ENCODE measurements at regions not wholly inside any gene's neighbourhood (a gene's known extent, or its start where the extent isn't known, plus 50 kb on each side); places are given as distances from the start of the nearest gene placed in this dataset.
"Not testable (repeated sequence)": the region's sequence is repeated elsewhere in the genome, so short reads cannot be mapped to it uniquely, and the experiment has no call there.

DNA sequence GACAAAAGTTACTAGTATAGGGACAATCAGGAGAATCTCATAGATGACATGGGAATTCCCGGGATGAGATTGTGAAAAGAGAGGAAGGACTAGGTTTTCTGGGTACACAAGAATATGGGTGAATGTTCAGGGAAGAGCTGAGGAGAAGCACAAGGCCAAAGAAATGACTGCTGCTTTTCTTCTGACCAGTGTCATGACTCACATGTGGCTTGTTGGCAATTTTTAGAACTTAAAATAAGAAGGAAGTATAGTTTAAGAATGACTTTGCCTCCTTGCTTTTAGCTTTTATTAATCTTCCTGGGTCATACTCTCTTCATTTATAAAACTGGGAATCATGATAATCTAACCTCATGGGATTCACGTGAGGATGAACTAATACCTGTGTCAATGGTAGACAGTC lies 652.4 kb upstream of the MEF2C start:
- H3K9me3 Mint-ChIP-seq (ENCODE audit: unreplicated experiment) = no peaks in the 10 kb centered on the region
- Histone ChIP-seq H3K79me2 (ENCODE audit: insufficient read depth, low read length) (no peaks in the 10 kb centered on the region), H3K4me3 (ENCODE audit: insufficient read depth, low read depth, low read length) (no peak overlapping the region), H2AFZ (ENCODE audit: low read depth, low read length) (no peak overlapping the region), H3K9ac (ENCODE audit: low read length) (no peak overlapping the region), H3K9me3 (ENCODE audit: insufficient read depth, low read depth, low read length) (no peaks in the 10 kb centered on the region), H3K36me3 (ENCODE audit: insufficient read depth, low read length) (no peaks in the 10 kb centered on the region), H3K27ac (ENCODE audit: low read depth, low read length) (no peak overlapping the region), H4K20me1 (ENCODE audit: insufficient read depth, low read length) (no peaks in the 10 kb centered on the region), H3K27me3 (ENCODE audit: insufficient read depth, low read length) (no peaks in the 10 kb centered on the region), H3K4me1 (ENCODE audit: insufficient read depth, low read length) (no peaks in the 10 kb centered on the region), H3K4me2 (ENCODE audit: low read length) (no peak overlapping the region)
- no peaks in the 10 kb centered on the region for H3K36me3 Mint-ChIP-seq (ENCODE audit: low read depth, unreplicated experiment)
- no peak overlapping the region for H3K27ac Mint-ChIP-seq (ENCODE audit: unreplicated experiment)
- FAIRE-seq (no peak), DNase-seq (ENCODE audit: low read depth) (no peak)
- H3K27me3 Mint-ChIP-seq (ENCODE audit: low read depth, unreplicated experiment) = no peaks in the 10 kb centered on the region
- no peak for TF ChIP-seq EZH2 (IDR thresholded peaks at IDR 0.05; ENCODE audit: insufficient read depth, low read length)
- TF ChIP-seq, protein P1, sequence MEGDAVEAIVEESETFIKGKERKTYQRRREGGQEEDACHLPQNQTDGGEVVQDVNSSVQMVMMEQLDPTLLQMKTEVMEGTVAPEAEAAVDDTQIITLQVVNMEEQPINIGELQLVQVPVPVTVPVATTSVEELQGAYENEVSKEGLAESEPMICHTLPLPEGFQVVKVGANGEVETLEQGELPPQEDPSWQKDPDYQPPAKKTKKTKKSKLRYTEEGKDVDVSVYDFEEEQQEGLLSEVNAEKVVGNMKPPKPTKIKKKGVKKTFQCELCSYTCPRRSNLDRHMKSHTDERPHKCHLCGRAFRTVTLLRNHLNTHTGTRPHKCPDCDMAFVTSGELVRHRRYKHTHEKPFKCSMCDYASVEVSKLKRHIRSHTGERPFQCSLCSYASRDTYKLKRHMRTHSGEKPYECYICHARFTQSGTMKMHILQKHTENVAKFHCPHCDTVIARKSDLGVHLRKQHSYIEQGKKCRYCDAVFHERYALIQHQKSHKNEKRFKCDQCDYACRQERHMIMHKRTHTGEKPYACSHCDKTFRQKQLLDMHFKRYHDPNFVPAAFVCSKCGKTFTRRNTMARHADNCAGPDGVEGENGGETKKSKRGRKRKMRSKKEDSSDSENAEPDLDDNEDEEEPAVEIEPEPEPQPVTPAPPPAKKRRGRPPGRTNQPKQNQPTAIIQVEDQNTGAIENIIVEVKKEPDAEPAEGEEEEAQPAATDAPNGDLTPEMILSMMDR (IDR thresholded peaks at IDR 0.05; ENCODE audit: insufficient read depth, low read depth, low read length) = no peak
- no peak overlapping the region for H3K4me3 Mint-ChIP-seq (ENCODE audit: unreplicated experiment)
- H3K4me1 Mint-ChIP-seq (ENCODE audit: low read depth, unreplicated experiment) = peaks cover 9% of the 10 kb centered on the region

DNA sequence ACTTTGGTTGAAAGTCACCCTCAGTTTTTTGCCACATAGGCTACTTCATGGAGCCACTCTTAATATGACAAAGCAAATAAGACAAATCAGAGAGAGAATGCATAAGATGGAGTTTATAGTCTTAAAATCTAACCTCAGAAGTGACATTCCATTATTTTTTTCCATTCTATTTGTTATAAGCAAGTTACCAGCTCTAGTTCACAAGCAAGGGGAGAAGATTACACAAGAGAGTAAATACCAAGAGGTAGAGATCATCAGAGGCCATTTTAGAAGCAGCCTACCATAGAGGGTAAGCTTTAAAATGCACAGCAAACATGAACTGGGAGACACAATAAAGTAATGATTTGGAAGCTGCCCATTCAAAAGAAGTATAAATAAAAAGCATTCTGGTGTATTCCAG lies 651.3 kb upstream of the MEF2C start:
- Histone ChIP-seq H3K4me2 (ENCODE audit: low read length) (no peak overlapping the region), H4K20me1 (ENCODE audit: insufficient read depth, low read length) (no peaks in the 10 kb centered on the region), H3K9me3 (ENCODE audit: insufficient read depth, low read depth, low read length) (no peaks in the 10 kb centered on the region), H3K27me3 (ENCODE audit: insufficient read depth, low read length) (no peaks in the 10 kb centered on the region), H3K36me3 (ENCODE audit: insufficient read depth, low read length) (no peaks in the 10 kb centered on the region), H3K79me2 (ENCODE audit: insufficient read depth, low read length) (no peaks in the 10 kb centered on the region), H3K4me3 (ENCODE audit: insufficient read depth, low read depth, low read length) (no peak overlapping the region), H2AFZ (ENCODE audit: low read depth, low read length) (no peak overlapping the region), H3K4me1 (ENCODE audit: insufficient read depth, low read length) (no peaks in the 10 kb centered on the region), H3K9ac (ENCODE audit: low read length) (no peak overlapping the region), H3K27ac (ENCODE audit: low read depth, low read length) (no peak overlapping the region)
- H3K27ac Mint-ChIP-seq (ENCODE audit: unreplicated experiment) = no peak overlapping the region
- peak; percentile 23 for DNase-seq (ENCODE audit: low read depth)
- H3K27me3 Mint-ChIP-seq (ENCODE audit: low read depth, unreplicated experiment) = no peaks in the 10 kb centered on the region
- TF ChIP-seq EZH2 (IDR thresholded peaks at IDR 0.05; ENCODE audit: insufficient read depth, low read length) = no peak
- TF ChIP-seq, protein P1 (IDR thresholded peaks at IDR 0.05; ENCODE audit: insufficient read depth, low read depth, low read length) = no peak
- H3K4me1 Mint-ChIP-seq (ENCODE audit: low read depth, unreplicated experiment) = peaks cover 9% of the 10 kb centered on the region
- H3K9me3 Mint-ChIP-seq (ENCODE audit: unreplicated experiment) = no peaks in the 10 kb centered on the region
- no peak overlapping the region for H3K4me3 Mint-ChIP-seq (ENCODE audit: unreplicated experiment)
- FAIRE-seq = no peak
- no peaks in the 10 kb centered on the region for H3K36me3 Mint-ChIP-seq (ENCODE audit: low read depth, unreplicated experiment)

DNA sequence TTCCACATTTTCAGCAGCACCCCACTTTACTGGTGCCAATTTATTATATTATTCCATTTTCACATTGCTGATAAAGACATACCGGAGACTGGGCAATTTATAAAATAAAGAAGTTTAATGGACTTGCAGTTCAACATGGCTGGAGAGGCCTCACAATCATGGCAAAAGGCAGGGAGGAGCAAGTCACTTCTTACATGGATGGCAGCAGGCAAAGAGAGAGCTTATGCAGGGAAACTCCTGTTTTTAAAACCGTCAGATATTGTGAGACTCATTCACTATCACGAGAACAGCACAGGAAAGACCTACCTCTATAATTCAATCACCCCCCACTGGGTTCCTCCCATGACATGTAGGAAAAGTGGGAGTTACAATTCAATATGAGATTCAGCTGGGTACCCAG lies 641.8 kb upstream of the MEF2C start:
- no peak overlapping the region for H3K27ac Mint-ChIP-seq (ENCODE audit: unreplicated experiment)
- Histone ChIP-seq H3K79me2 (ENCODE audit: insufficient read depth, low read length) (no peaks in the 10 kb centered on the region), H2AFZ (ENCODE audit: low read depth, low read length) (no peak overlapping the region), H3K4me3 (ENCODE audit: insufficient read depth, low read depth, low read length) (no peak overlapping the region), H3K27me3 (ENCODE audit: insufficient read depth, low read length) (no peaks in the 10 kb centered on the region), H3K36me3 (ENCODE audit: insufficient read depth, low read length) (no peaks in the 10 kb centered on the region), H3K4me1 (ENCODE audit: insufficient read depth, low read length) (no peaks in the 10 kb centered on the region), H3K4me2 (ENCODE audit: low read length) (no peak overlapping the region), H4K20me1 (ENCODE audit: insufficient read depth, low read length) (no peaks in the 10 kb centered on the region), H3K9me3 (ENCODE audit: insufficient read depth, low read depth, low read length) (peaks cover 5% of the 10 kb centered on the region), H3K9ac (ENCODE audit: low read length) (no peak overlapping the region), H3K27ac (ENCODE audit: low read depth, low read length) (no peak overlapping the region)
- DNase-seq (ENCODE audit: low read depth) (no peak), FAIRE-seq (no peak)
- no peaks in the 10 kb centered on the region for H3K36me3 Mint-ChIP-seq (ENCODE audit: low read depth, unreplicated experiment)
- no peaks in the 10 kb centered on the region for H3K27me3 Mint-ChIP-seq (ENCODE audit: low read depth, unreplicated experiment)
- H3K9me3 Mint-ChIP-seq (ENCODE audit: unreplicated experiment) = peaks cover 8% of the 10 kb centered on the region
- no peak overlapping the region for H3K4me3 Mint-ChIP-seq (ENCODE audit: unreplicated experiment)
- TF ChIP-seq, protein P1 (IDR thresholded peaks at IDR 0.05; ENCODE audit: insufficient read depth, low read depth, low read length) = no peak
- TF ChIP-seq EZH2 (IDR thresholded peaks at IDR 0.05; ENCODE audit: insufficient read depth, low read length) = no peak
- H3K4me1 Mint-ChIP-seq (ENCODE audit: low read depth, unreplicated experiment) = no peaks in the 10 kb centered on the region

DNA sequence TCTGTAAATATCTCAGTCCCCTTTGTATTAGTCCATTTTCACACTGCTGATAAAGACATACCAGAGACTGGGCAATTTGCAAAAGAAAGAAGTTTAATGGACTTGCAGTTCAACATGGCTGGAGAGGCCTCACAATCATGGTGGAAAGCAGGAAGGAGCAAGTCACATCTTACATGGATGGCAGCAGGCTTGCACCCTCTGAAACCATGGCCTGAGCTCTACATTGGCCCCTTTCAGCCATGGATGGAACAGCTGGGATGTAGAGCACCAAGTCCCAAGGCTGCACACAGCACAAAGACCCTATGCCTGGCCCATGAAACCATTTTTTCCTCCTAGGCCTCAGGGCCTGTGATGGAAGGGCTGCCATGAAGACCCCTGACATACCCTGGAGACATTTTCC lies 640.9 kb upstream of the MEF2C start:
- not testable (repeated sequence) for H3K79me2 ChIP-seq (ENCODE audit: insufficient read depth, low read length); H3K4me2 ChIP-seq (ENCODE audit: low read length); H3K27me3 Mint-ChIP-seq (ENCODE audit: low read depth, unreplicated experiment); H3K9ac ChIP-seq (ENCODE audit: low read length); H3K36me3 Mint-ChIP-seq (ENCODE audit: low read depth, unreplicated experiment); H3K27ac ChIP-seq (ENCODE audit: low read depth, low read length); H3K4me1 Mint-ChIP-seq (ENCODE audit: low read depth, unreplicated experiment); H2AFZ ChIP-seq (ENCODE audit: low read depth, low read length); H3K4me1 ChIP-seq (ENCODE audit: insufficient read depth, low read length); H3K4me3 ChIP-seq (ENCODE audit: insufficient read depth, low read depth, low read length); H3K9me3 ChIP-seq (ENCODE audit: insufficient read depth, low read depth, low read length); DNase-seq (ENCODE audit: low read depth); H3K36me3 ChIP-seq (ENCODE audit: insufficient read depth, low read length); FAIRE-seq; H3K4me3 Mint-ChIP-seq (ENCODE audit: unreplicated experiment); H3K27ac Mint-ChIP-seq (ENCODE audit: unreplicated experiment); H3K27me3 ChIP-seq (ENCODE audit: insufficient read depth, low read length); H3K9me3 Mint-ChIP-seq (ENCODE audit: unreplicated experiment); H4K20me1 ChIP-seq (ENCODE audit: insufficient read depth, low read length)
